Kidney (tissue), 13 donors: ENCODE measurements at regions not wholly inside any gene's neighbourhood (a gene's known extent, or its start where the extent isn't known, plus 50 kb on each side); places are given as distances from the start of the nearest gene placed in this dataset.

Experiments used
- DNase-seq, 5 donors: peaks; one replicate each; pipeline ENCODE4 v3.0.0-alpha.2; 2013 to 2020
- FAIRE-seq: peaks from 2 replicates; lab custom pipeline; 2012; peaks lifted over from hg19 to GRCh38; lab: Jason Lieb, UNC
- H3K27ac ChIP-seq, 2 donors: one replicate each; pipeline ENCODE4 v1.7.0; 2013; ENCODE audit warnings: low read depth in 2 of 2, low read length in 2 of 2, inconsistent platforms in 1 of 2
- H3K27me3 ChIP-seq: one replicate; pipeline ENCODE4 v1.7.1; 2013; ENCODE audit warnings: low read length, inconsistent platforms; ENCODE audit not compliant: control insufficient read depth, insufficient read depth
- H3K36me3 ChIP-seq, 3 donors: one replicate each; pipeline versions ENCODE4 v1.7.0 to v1.7.1; 2013; ENCODE audit warnings: low read length in 3 of 3, control low read depth in 1 of 3, inconsistent platforms in 1 of 3; ENCODE audit not compliant: insufficient read depth in 3 of 3, control insufficient read depth in 2 of 3
- H3K4me1 ChIP-seq, 3 donors: one replicate each; pipeline versions ENCODE4 v1.7.0 to v1.7.1; 2013; ENCODE audit warnings: low read length in 3 of 3, inconsistent platforms in 1 of 3, low read depth in 1 of 3; ENCODE audit not compliant: control insufficient read depth in 2 of 3, insufficient read depth in 2 of 3
- H3K4me3 ChIP-seq, 3 donors: one replicate each; pipeline versions ENCODE4 v1.7.0 to v1.8.1; 2013; ENCODE audit warnings: low read length in 3 of 3, control low read depth in 1 of 3, inconsistent platforms in 1 of 3
- H3K9ac ChIP-seq, 3 donors: one replicate each; pipeline versions ENCODE4 v1.7.0 to v1.7.1; 2013; ENCODE audit warnings: low read length in 3 of 3, control low read depth in 1 of 3, inconsistent platforms in 1 of 3
- H3K9me3 ChIP-seq, 3 donors: one replicate each; pipeline versions ENCODE4 v1.7.0 to v1.7.1; 2013; ENCODE audit warnings: low read length in 3 of 3, control low read depth in 1 of 3, inconsistent platforms in 1 of 3; ENCODE audit not compliant: control insufficient read depth in 2 of 3, insufficient read depth in 1 of 3
- CTCF ChIP-seq: IDR thresholded peaks from 3 replicates; pipeline ENCODE4 v1.5.1; 2012; ENCODE audit warnings: mild to moderate bottlenecking, moderate library complexity, borderline replicate concordance; ENCODE audit not compliant: insufficient read depth; ENCODE audit errors: extremely low read depth
- intact Hi-C: fragments of 100-400 bp; cut with DNase I; formaldehyde crosslinking; loops from one replicate; pipeline ENCODE4 v1.11.1; 2022
- donor health status: control.
- donor health status: control.
- donor health status: control.
- donor health status: control.
- donor health status: control.
- donor health status: DM: yes; HTN: yes; CAD: no.
- donor health status: Normal renal cell carcinoma (clear cell type).

- Histone ChIP-seq H3K27me3 (no peaks in the 10 kb centered on the region), H3K4me3 (no peak overlapping the region), H3K9ac (no peak overlapping the region), H3K27ac (no peak overlapping the region), H3K4me1 (no peaks in the 10 kb centered on the region), H3K9me3 (no peaks in the 10 kb centered on the region), H3K36me3 (no peaks in the 10 kb centered on the region)
- FAIRE-seq (no peak), DNase-seq (no peak)
- intact Hi-C loops = no loop called here
- TF ChIP-seq CTCF = no peak
Measured at GRCh38 chr7:145624618-145625017, 492.0 kb upstream of the CNTNAP2 start.

GRCh38 chr7:145605963-145606362 lies 510.6 kb upstream of the CNTNAP2 start:
- intact Hi-C loops = no loop called here
- H3K9me3 ChIP-seq = peaks cover 0 to 4% (median 0%) of the 10 kb centered on the region in 3 donors
- H3K4me3 ChIP-seq = no peak overlapping the region
- FAIRE-seq (no peak), DNase-seq (no peak)
- H3K27me3 ChIP-seq = no peaks in the 10 kb centered on the region
- no peaks in the 10 kb centered on the region for H3K36me3 ChIP-seq
- H3K9ac ChIP-seq = no peak overlapping the region
- no peak overlapping the region for H3K27ac ChIP-seq
- no peak for TF ChIP-seq CTCF
- no peaks in the 10 kb centered on the region for H3K4me1 ChIP-seq

GRCh38 chr7:145599376-145599775 lies 517.2 kb upstream of the CNTNAP2 start:
- DNase-seq (no peak), FAIRE-seq (no peak)
- no peaks in the 10 kb centered on the region for H3K36me3 ChIP-seq
- H3K4me1 ChIP-seq = no peaks in the 10 kb centered on the region
- no peak overlapping the region for H3K27ac ChIP-seq
- no peaks in the 10 kb centered on the region for H3K27me3 ChIP-seq
- intact Hi-C loops = no loop called here
- no peak overlapping the region for H3K9ac ChIP-seq
- H3K9me3 ChIP-seq = peaks cover 0 to 4% (median 0%) of the 10 kb centered on the region in 3 donors
- H3K4me3 ChIP-seq = no peak overlapping the region
- TF ChIP-seq CTCF = no peak

GRCh38 chr7:145584401-145584800 lies 532.2 kb upstream of the CNTNAP2 start:
- intact Hi-C loops = no loop called here
- Histone ChIP-seq H3K4me3 (no peak overlapping the region), H3K4me1 (no peaks in the 10 kb centered on the region), H3K27ac (no peak overlapping the region), H3K27me3 (no peaks in the 10 kb centered on the region), H3K9me3 (peaks cover 0 to 5% (median 0%) of the 10 kb centered on the region in 3 donors), H3K36me3 (no peaks in the 10 kb centered on the region), H3K9ac (no peak overlapping the region)
- no peak for TF ChIP-seq CTCF
- DNase-seq (peak in 1 of 5 donors; percentile 1), FAIRE-seq (no peak)
